Tibial nerve (tissue), 3 donors: ENCODE measurements at regions not wholly inside any gene's neighbourhood (a gene's known extent, or its start where the extent isn't known, plus 50 kb on each side); places are given as distances from the start of the nearest gene placed in this dataset.

Experiments used
- CTCF ChIP-seq, 5 experiments: fragments of 200-600 bp in 3 of 5; fragments of 450-650 bp in 2 of 5; sonication (generic) in 3 of 5; IDR thresholded peaks; one replicate each; pipeline ENCODE4 v1.5.1; 2016 to 2019; ENCODE audit warnings: antibody characterized with exemption in 5 of 5, mild to moderate bottlenecking in 3 of 5, moderate library complexity in 2 of 5
- POLR2A ChIP-seq, 2 donors: fragments of 450-650 bp; IDR thresholded peaks; one replicate each; pipeline ENCODE4 v1.6.1; 2017; ENCODE audit warnings: antibody characterized with exemption in 2 of 2, mild to moderate bottlenecking in 2 of 2, moderate library complexity in 2 of 2

GRCh38 chr14:71583194-71583593 lies 349.0 kb upstream of the RGS6 start:
- no peak for TF ChIP-seq CTCF (IDR thresholded peaks at IDR 0.05)
- TF ChIP-seq POLR2A (IDR thresholded peaks at IDR 0.05) = no peak
